HL-60 (cell line): ENCODE measurements at regions not wholly inside any gene's neighbourhood (a gene's known extent, or its start where the extent isn't known, plus 50 kb on each side); places are given as distances from the start of the nearest gene placed in this dataset.

Experiments used
- DNase-seq, 2 experiments: peaks; one replicate each; pipeline ENCODE4 v3.0.0-alpha.2; 2010 to 2020; ENCODE audit warnings: low read depth in 1 of 2, low spot score in 1 of 2
- H3K27ac ChIP-seq: fragments of 250-450 bp; sonication (Bioruptor Pico); replicated peaks from 2 replicates; pipeline ENCODE4 v1.5.1; 2020; ENCODE audit warnings: mild to moderate bottlenecking, moderate library complexity
- H3K27me3 ChIP-seq: fragments of 250-450 bp; sonication (Bioruptor Pico); 2 replicates; pipeline ENCODE4 v1.5.1; 2021; ENCODE audit warnings: mild to moderate bottlenecking, moderate library complexity; ENCODE audit not compliant: insufficient read depth, poor library complexity, severe bottlenecking
- H3K4me3 ChIP-seq: replicated peaks from 2 replicates; pipeline ENCODE4 v1.5.1; 2011; ENCODE audit warnings: mild to moderate bottlenecking, control low read depth, low read length; ENCODE audit not compliant: insufficient read depth
- CTCF ChIP-seq: IDR thresholded peaks from one replicate; pipeline ENCODE4 v1.5.1; 2011; ENCODE audit warnings: low read length, control low read depth, inconsistent platforms; ENCODE audit not compliant: insufficient read depth
- GABPA ChIP-seq: IDR thresholded peaks from 2 replicates; pipeline ENCODE4 v1.6.1; 2012; ENCODE audit warnings: low read depth
- POLR2AphosphoS5 ChIP-seq: IDR thresholded peaks from 2 replicates; pipeline ENCODE4 v1.6.1; 2012; ENCODE audit warnings: low read depth
- REST ChIP-seq: IDR thresholded peaks from 2 replicates; pipeline ENCODE4 v1.6.1; 2012; ENCODE audit warnings: low read depth; ENCODE audit not compliant: insufficient replicate concordance
- SPI1 ChIP-seq: IDR thresholded peaks from 2 replicates; pipeline ENCODE4 v1.6.1; 2012; ENCODE audit warnings: low read depth, mild to moderate bottlenecking, borderline replicate concordance

- DNase-seq = no peak
- Histone ChIP-seq H3K4me3 (no peak overlapping the region), H3K27me3 (no peaks in the 10 kb centered on the region), H3K27ac (no peak overlapping the region)
- no peak for TF ChIP-seq POLR2AphosphoS5
- TF ChIP-seq GABPA = no peak
- TF ChIP-seq REST = no peak
- TF ChIP-seq SPI1 = no peak
- TF ChIP-seq CTCF = no peak
Measured at GRCh38 chr7:112665709-112666108, 124.5 kb downstream of the TMEM168 start.

GRCh38 chr7:112668561-112668960 lies 121.6 kb downstream of the TMEM168 start:
- H3K27me3 ChIP-seq = no peaks in the 10 kb centered on the region
- H3K4me3 ChIP-seq = no peak overlapping the region
- DNase-seq = no peak
- no peak overlapping the region for H3K27ac ChIP-seq
- no peak for TF ChIP-seq POLR2AphosphoS5
- TF ChIP-seq SPI1 = no peak
- no peak for TF ChIP-seq REST
- TF ChIP-seq GABPA = no peak
- TF ChIP-seq CTCF = no peak

- no peaks in the 10 kb centered on the region for H3K27me3 ChIP-seq
- H3K4me3 ChIP-seq = no peak overlapping the region
- DNase-seq = no peak
- no peak for TF ChIP-seq POLR2AphosphoS5
- TF ChIP-seq GABPA = no peak
- TF ChIP-seq CTCF = no peak
- TF ChIP-seq SPI1 = no peak
- TF ChIP-seq REST = no peak
- H3K27ac ChIP-seq = no peak overlapping the region
Measured at GRCh38 chr7:112669306-112669705, 120.9 kb downstream of the TMEM168 start.
